ENCODE measurements at regions not wholly inside any gene's neighbourhood (a gene's known extent, or its start where the extent isn't known, plus 50 kb on each side); places are given as distances from the start of the nearest gene placed in this dataset.

DNA sequence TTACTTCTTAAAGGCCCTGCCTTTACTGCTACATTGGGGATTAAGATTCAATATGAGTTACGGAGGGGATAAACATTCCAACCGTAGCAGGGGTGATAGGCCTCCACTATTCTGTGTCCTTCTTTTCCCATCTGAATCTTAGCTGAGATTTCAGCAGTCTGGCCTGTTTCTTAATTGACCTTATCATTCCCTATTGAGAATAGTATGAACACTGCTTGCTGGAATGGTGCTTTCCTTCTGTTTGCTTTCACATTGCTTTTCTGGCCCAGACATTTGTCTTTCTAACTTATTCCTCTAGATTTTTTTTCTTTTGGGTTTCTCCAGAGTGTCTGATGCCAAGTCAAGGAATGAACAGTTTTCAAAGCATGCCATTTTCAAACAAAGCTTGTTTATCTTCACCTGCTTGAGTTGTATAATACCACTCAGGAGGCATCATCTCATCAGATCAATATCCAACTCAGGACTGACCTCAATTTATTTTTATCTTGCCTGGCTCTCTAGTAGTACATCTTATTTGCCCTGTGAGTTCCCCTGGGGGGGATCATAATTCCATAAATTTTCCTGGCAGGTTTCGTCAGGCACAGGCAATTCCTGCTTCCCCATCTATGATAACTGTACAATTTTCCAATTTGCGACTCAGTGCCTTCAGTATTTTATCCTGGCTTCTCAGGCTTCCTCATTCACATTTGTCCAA is 161.1 kb upstream of the STT3B start:
- no peak for TF ChIP-seq FOXA1 (IDR thresholded peaks at IDR 0.05)
- no peak for TF ChIP-seq FOXA1 (CRISPR knock-in tag; IDR thresholded peaks at IDR 0.05)
- no peak for TF ChIP-seq ZC3H13 (CRISPR knock-in tag; IDR thresholded peaks at IDR 0.05)
- no peak for TF ChIP-seq TOE1 (CRISPR knock-in tag; IDR thresholded peaks at IDR 0.05)
- TF ChIP-seq, protein P1, sequence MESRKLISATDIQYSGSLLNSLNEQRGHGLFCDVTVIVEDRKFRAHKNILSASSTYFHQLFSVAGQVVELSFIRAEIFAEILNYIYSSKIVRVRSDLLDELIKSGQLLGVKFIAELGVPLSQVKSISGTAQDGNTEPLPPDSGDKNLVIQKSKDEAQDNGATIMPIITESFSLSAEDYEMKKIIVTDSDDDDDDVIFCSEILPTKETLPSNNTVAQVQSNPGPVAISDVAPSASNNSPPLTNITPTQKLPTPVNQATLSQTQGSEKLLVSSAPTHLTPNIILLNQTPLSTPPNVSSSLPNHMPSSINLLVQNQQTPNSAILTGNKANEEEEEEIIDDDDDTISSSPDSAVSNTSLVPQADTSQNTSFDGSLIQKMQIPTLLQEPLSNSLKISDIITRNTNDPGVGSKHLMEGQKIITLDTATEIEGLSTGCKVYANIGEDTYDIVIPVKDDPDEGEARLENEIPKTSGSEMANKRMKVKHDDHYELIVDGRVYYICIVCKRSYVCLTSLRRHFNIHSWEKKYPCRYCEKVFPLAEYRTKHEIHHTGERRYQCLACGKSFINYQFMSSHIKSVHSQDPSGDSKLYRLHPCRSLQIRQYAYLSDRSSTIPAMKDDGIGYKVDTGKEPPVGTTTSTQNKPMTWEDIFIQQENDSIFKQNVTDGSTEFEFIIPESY (CRISPR knock-in tag; IDR thresholded peaks at IDR 0.05): no peak
- TF ChIP-seq, protein P2, sequence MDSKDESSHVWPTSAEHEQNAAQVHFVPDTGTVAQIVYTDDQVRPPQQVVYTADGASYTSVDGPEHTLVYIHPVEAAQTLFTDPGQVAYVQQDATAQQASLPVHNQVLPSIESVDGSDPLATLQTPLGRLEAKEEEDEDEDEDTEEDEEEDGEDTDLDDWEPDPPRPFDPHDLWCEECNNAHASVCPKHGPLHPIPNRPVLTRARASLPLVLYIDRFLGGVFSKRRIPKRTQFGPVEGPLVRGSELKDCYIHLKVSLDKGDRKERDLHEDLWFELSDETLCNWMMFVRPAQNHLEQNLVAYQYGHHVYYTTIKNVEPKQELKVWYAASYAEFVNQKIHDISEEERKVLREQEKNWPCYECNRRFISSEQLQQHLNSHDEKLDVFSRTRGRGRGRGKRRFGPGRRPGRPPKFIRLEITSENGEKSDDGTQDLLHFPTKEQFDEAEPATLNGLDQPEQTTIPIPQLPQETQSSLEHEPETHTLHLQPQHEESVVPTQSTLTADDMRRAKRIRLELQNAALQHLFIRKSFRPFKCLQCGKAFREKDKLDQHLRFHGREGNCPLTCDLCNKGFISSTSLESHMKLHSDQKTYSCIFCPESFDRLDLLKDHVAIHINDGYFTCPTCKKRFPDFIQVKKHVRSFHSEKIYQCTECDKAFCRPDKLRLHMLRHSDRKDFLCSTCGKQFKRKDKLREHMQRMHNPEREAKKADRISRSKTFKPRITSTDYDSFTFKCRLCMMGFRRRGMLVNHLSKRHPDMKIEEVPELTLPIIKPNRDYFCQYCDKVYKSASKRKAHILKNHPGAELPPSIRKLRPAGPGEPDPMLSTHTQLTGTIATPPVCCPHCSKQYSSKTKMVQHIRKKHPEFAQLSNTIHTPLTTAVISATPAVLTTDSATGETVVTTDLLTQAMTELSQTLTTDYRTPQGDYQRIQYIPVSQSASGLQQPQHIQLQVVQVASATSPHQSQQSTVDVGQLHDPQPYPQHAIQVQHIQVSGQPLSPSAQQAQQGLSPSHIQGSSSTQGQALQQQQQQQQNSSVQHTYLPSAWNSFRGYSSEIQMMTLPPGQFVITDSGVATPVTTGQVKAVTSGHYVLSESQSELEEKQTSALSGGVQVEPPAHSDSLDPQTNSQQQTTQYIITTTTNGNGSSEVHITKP (CRISPR knock-in tag; IDR thresholded peaks at IDR 0.05; ENCODE audit: low read depth): no peak
- TF ChIP-seq, protein P3, sequence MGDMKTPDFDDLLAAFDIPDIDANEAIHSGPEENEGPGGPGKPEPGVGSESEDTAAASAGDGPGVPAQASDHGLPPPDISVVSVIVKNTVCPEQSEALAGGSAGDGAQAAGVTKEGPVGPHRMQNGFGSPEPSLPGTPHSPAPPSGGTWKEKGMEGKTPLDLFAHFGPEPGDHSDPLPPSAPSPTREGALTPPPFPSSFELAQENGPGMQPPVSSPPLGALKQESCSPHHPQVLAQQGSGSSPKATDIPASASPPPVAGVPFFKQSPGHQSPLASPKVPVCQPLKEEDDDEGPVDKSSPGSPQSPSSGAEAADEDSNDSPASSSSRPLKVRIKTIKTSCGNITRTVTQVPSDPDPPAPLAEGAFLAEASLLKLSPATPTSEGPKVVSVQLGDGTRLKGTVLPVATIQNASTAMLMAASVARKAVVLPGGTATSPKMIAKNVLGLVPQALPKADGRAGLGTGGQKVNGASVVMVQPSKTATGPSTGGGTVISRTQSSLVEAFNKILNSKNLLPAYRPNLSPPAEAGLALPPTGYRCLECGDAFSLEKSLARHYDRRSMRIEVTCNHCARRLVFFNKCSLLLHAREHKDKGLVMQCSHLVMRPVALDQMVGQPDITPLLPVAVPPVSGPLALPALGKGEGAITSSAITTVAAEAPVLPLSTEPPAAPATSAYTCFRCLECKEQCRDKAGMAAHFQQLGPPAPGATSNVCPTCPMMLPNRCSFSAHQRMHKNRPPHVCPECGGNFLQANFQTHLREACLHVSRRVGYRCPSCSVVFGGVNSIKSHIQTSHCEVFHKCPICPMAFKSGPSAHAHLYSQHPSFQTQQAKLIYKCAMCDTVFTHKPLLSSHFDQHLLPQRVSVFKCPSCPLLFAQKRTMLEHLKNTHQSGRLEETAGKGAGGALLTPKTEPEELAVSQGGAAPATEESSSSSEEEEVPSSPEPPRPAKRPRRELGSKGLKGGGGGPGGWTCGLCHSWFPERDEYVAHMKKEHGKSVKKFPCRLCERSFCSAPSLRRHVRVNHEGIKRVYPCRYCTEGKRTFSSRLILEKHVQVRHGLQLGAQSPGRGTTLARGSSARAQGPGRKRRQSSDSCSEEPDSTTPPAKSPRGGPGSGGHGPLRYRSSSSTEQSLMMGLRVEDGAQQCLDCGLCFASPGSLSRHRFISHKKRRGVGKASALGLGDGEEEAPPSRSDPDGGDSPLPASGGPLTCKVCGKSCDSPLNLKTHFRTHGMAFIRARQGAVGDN (CRISPR knock-in tag; IDR thresholded peaks at IDR 0.05): no peak
- TF ChIP-seq, protein P4, sequence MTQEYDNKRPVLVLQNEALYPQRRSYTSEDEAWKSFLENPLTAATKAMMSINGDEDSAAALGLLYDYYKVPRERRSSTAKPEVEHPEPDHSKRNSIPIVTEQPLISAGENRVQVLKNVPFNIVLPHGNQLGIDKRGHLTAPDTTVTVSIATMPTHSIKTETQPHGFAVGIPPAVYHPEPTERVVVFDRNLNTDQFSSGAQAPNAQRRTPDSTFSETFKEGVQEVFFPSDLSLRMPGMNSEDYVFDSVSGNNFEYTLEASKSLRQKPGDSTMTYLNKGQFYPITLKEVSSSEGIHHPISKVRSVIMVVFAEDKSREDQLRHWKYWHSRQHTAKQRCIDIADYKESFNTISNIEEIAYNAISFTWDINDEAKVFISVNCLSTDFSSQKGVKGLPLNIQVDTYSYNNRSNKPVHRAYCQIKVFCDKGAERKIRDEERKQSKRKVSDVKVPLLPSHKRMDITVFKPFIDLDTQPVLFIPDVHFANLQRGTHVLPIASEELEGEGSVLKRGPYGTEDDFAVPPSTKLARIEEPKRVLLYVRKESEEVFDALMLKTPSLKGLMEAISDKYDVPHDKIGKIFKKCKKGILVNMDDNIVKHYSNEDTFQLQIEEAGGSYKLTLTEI (CRISPR knock-in tag; conservative IDR thresholded peaks at IDR 0.05): no peak
- TF ChIP-seq MXD4 (CRISPR knock-in tag; IDR thresholded peaks at IDR 0.05): no peak
- no peak for TF ChIP-seq TBL1XR1 (IDR thresholded peaks at IDR 0.05; ENCODE audit: borderline replicate concordance, low read length, partially characterized antibody)
- TF ChIP-seq, protein P5, sequence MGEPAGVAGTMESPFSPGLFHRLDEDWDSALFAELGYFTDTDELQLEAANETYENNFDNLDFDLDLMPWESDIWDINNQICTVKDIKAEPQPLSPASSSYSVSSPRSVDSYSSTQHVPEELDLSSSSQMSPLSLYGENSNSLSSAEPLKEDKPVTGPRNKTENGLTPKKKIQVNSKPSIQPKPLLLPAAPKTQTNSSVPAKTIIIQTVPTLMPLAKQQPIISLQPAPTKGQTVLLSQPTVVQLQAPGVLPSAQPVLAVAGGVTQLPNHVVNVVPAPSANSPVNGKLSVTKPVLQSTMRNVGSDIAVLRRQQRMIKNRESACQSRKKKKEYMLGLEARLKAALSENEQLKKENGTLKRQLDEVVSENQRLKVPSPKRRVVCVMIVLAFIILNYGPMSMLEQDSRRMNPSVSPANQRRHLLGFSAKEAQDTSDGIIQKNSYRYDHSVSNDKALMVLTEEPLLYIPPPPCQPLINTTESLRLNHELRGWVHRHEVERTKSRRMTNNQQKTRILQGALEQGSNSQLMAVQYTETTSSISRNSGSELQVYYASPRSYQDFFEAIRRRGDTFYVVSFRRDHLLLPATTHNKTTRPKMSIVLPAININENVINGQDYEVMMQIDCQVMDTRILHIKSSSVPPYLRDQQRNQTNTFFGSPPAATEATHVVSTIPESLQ (CRISPR knock-in tag; conservative IDR thresholded peaks at IDR 0.05): no peak
- no peak for TF ChIP-seq EZH2 (conservative IDR thresholded peaks at IDR 0.05; ENCODE audit: low read depth, low read length)
- TF ChIP-seq, protein P6, sequence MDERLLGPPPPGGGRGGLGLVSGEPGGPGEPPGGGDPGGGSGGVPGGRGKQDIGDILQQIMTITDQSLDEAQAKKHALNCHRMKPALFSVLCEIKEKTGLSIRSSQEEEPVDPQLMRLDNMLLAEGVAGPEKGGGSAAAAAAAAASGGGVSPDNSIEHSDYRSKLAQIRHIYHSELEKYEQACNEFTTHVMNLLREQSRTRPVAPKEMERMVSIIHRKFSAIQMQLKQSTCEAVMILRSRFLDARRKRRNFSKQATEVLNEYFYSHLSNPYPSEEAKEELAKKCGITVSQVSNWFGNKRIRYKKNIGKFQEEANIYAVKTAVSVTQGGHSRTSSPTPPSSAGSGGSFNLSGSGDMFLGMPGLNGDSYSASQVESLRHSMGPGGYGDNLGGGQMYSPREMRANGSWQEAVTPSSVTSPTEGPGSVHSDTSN (CRISPR knock-in tag; IDR thresholded peaks at IDR 0.05): no peak

Data from HepG2 (cell line).